ENCODE measurements at regions not wholly inside any gene's neighbourhood (a gene's known extent, or its start where the extent isn't known, plus 50 kb on each side); places are given as distances from the start of the nearest gene placed in this dataset.

- TF ChIP-seq POLR2AphosphoS5 (IDR thresholded peaks at IDR 0.05) (no peak), POLR2A (IDR thresholded peaks at IDR 0.05) (no peak), CTCF (IDR thresholded peaks at IDR 0.05) (no peak)
Observed at GRCh38 chr6:22194188-22194921, 102.5 kb downstream of the PRL start.

All from breast epithelium (tissue), 3 donors.